C4-2B (cell line): ENCODE measurements at regions not wholly inside any gene's neighbourhood (a gene's known extent, or its start where the extent isn't known, plus 50 kb on each side); places are given as distances from the start of the nearest gene placed in this dataset.

Source experiments
- H3K27ac ChIP-seq: fragments of 450-650 bp; 2 replicates; pipeline ENCODE4 v1.5.1; 2017
- ZFX ChIP-seq: fragments of 450-650 bp; IDR thresholded peaks from 2 replicates; pipeline ENCODE4 v1.6.1; 2017
- TF ChIP-seq, protein P1 (sequence below): fragments of 450-650 bp; conservative IDR thresholded peaks from 2 replicates; pipeline ENCODE4 v1.5.1; 2017; ENCODE audit warnings: mild to moderate bottlenecking

DNA sequence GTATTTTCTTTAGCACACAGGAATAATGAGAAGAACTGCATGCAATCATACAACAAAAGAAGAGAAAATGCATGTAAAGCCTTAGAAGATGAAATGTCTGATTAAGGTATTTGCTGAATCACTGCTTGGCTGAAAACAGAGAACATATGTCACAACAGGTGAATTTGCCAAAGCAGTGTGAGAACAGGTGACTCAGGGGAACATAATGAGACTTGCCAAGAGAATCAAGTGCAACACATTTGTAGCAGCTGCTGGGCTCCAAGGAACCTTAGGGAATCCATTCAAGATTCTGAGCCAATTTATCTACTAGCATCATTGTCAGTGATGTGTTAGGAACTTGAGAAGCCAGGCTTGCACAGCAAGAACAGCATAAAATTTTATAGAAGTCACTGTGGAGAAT, 273.1 kb downstream of the PCDH20 start:
- TF ChIP-seq ZFX, result no peak
- TF ChIP-seq, protein P1, sequence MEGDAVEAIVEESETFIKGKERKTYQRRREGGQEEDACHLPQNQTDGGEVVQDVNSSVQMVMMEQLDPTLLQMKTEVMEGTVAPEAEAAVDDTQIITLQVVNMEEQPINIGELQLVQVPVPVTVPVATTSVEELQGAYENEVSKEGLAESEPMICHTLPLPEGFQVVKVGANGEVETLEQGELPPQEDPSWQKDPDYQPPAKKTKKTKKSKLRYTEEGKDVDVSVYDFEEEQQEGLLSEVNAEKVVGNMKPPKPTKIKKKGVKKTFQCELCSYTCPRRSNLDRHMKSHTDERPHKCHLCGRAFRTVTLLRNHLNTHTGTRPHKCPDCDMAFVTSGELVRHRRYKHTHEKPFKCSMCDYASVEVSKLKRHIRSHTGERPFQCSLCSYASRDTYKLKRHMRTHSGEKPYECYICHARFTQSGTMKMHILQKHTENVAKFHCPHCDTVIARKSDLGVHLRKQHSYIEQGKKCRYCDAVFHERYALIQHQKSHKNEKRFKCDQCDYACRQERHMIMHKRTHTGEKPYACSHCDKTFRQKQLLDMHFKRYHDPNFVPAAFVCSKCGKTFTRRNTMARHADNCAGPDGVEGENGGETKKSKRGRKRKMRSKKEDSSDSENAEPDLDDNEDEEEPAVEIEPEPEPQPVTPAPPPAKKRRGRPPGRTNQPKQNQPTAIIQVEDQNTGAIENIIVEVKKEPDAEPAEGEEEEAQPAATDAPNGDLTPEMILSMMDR, result no peak
- no peak overlapping the region for H3K27ac ChIP-seq

DNA sequence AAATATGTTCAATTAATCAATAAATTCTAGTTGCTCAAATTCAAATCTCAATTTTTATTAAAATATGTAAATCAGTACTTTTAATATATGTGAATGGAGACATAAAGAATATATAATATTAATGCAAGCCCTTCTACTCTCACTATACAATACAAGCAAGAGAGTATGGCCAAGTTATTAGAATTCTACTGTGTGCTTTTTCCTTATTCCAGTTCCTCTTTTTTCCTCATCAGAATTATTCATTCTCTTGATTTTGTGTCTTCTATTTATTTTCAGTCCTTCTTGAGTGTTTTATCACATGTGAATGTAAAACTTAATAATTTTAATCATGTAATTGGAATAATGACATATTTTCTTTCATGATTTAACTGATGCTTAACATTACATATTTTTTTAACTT, 276.8 kb downstream of the PCDH20 start:
- no peak for TF ChIP-seq ZFX
- TF ChIP-seq, protein P1, result no peak

DNA sequence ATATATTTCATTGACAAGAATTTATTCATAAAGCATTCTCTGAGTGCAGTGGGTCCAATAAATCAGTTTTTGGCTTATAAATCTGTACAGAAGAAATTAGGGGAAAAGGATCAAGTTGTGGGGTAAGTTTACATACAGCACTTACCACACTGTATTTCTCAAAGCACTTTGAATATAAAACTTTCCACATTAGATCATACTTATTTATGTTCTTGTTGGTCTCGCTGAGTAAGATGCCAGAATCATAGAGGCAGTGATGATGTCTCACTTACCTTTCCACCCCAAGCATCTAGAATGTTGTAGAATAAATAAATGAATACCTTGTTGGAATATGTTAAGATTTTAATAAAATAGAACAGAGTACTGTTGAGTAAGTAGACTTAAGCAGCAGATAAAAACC, 279.1 kb downstream of the PCDH20 start:
- TF ChIP-seq ZFX, result no peak
- TF ChIP-seq, protein P1, result no peak
- H3K27ac ChIP-seq, result no peak overlapping the region

More for the DNA sequence above, 276.8 kb downstream of the PCDH20 start:
- H3K27ac ChIP-seq, result no peak overlapping the region

DNA sequence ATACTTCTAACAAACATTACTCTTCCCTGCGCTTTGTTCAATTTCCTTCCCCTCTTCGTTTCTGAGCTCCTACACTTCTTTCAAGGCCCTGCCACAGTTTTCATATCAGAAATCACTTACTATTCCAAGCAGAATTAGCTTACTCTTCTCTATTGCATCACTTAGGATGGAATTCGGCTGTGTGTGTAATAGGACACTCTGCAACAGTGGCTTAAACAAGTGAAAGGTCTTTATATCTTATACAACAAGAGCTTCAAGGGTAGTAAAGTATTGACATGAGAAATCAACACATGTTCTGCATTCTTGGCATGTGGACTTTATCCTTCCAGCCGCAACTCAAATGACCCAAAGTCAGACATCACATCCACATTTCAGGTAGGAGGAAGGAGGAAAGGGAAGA, 279.6 kb downstream of the PCDH20 start:
- H3K27ac ChIP-seq, result no peak overlapping the region
- TF ChIP-seq, protein P1, result no peak
- TF ChIP-seq ZFX, result no peak

DNA sequence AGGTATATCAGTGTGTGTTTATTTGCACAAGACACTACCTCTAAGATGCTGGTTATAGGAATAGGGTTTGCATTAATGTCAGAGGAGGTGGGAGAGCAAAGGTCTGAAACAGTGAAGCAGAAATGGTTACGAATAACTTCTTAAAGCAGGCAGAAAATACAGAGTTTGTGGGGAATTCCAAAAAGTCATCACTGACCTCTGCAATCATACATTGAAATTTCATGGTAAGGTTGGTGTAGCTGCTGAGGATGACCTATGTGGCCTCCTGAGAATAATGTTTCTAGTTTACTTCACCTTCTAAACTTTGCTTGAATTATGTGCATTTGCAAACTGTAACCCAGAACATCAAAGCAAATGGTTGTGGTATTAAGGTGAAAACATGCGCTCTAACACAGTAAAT, 280.1 kb downstream of the PCDH20 start:
- no peak overlapping the region for H3K27ac ChIP-seq
- TF ChIP-seq, protein P1, result no peak
- no peak for TF ChIP-seq ZFX

DNA sequence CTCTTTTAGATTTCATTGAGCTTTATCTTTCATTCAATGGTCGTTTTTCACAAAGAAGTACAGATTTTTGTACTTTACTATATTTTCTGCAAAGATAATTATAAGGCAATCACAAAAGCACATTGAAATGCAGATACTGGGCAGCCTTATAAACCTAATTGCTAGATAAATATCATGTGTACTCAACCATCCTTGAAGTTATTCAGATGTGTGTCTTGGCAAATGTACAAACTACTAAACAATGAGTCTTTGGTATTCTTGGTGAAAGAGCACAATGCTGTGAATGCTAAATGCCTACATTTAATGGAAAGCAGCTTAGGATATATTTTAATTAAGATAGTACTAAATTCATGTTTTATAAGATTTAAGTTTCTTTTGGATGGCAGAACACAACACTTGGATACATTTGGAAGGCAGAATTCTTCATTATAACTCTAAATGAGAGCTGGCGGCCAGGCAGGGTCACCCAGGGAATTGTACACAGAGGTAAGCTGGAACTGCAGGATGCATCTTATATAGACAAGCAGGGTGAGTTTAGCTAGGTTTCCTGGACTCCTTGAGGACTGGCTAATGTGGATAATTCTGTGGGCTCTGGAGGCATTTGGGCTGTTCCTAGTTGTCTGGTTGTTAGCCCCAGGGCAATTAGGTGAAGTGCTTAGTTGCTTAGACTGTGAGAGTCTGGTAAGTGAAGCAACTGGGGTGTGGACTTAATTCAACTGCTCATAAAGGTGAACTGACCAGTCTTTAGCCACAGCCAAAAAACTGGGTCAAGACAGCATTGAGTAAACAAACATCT, 286.6 kb downstream of the PCDH20 start:
- no peak overlapping the region; the same call in 1 of the 2 replicates for H3K27ac ChIP-seq
- TF ChIP-seq, protein P1, result no peak
- no peak for TF ChIP-seq ZFX

DNA sequence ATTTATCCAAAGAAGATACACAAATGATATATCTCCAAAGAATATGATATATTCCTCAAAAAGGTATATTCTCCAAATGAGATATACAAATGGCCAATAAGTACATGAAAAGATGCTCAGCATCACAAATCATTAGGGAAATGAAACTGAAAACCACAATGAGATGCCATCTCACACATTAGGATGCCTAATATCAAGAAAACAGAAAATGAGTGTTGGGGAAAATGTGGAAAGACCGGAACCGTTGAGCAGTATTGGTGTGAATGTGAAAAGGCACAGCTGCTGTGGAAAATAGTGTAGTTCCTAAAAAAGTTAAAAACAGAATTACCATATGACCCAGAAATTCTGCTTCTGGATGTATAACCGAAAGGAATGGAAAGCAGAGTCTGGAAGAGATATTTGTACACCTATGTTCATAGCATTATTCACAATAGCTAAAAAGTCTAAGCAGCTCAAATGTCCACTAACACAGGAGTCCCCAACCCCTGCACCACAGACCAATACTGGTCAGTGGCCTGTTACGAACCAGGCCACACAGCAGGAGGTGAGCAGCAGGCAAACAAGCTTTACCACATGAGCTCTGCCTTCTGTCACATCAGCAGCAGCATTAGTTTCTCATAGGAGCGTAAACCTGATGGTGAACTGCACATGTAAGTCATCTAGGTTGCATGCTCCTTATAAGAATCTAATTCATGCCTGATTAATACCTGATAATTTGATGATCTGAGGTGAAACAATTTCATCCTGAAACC, 291.9 kb downstream of the PCDH20 start:
- TF ChIP-seq, protein P1, result no peak
- TF ChIP-seq ZFX, result no peak
- no peak overlapping the region for H3K27ac ChIP-seq
